Mesenteric fat pad (tissue), 1 donor: ENCODE measurements at regions not wholly inside any gene's neighbourhood (a gene's known extent, or its start where the extent isn't known, plus 50 kb on each side); places are given as distances from the start of the nearest gene placed in this dataset.
"Not testable (repeated sequence)": the region's sequence is repeated elsewhere in the genome, so short reads cannot be mapped to it uniquely, and the experiment has no call there.

Experiments
- DNase-seq: peaks from one replicate; pipeline ENCODE4 v3.0.0-alpha.2; 2020; ENCODE audit warnings: low spot score
- donor health status: DM: yes; HTN: yes; CAD: no.

DNA sequence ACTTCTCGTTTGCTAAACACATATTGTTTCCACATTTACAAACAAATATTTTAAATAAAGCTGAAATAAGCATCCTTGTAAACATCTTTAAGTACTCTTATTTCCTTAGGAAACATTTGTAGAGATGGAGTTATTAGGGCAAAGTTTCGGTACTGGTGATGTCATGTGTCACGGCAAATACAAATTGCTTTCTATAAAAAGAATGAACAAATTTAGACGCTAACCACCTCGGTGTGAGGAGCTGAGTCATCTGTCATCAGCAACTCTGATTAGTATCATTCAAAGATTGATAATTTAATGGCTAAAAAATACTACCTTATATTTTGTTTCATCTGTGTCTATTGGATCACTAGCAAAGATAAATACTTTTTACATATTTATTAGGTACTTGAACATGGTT lies 982.0 kb downstream of the VRK1 start:
- DNase-seq, result no peak

- DNase-seq, result no peak
Observed at GRCh38 chr14:97780804-97781203, 983.6 kb downstream of the VRK1 start.

DNA sequence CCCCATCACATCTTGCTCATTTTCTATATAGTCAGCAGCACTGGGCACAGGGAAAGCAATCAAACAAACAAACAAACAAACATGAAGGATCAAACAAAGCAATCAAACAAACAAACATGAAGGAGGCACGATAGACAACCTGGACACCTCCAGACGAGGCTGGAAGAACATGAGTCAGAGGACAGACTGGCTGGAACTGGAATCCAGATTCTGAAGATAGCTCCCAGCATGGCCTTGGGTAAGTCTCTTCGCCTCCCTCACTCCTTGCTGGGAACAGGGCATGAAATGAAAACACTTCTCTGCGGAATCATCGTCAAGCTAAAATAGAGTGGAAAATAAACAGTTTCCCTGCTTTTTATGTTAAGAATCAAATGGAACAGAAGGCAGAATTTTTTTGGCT lies 984.8 kb downstream of the VRK1 start:
- no peak for DNase-seq

DNA sequence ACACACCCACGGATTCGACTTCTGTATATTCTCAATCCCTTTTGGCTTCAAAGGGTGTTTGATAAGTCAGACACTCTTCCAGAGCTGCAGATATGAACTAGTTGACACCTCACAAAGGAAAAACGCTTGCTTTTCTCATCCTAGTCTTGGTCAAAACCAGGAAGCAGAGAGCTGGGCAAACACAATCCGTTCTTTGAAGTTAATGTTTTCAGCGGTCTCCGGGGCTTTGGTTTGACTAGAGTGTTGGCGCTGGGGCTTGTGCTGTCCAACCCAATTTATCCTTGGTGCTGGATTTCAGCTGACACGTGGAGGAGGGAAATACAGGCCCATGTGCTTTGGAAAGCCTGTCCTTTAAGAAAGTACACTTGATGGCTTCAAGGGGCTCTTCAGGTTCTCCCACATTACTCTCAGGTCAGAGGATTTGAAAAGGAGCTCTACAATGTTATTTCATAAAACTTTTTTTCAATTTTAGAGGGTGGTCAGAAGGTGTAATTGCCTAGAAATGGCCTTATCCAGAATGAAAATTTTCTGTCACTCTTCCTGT lies 985.8 kb downstream of the VRK1 start:
- DNase-seq, result no peak

GRCh38 chr14:97785495-97785894 lies 988.3 kb downstream of the VRK1 start:
- DNase-seq, result no peak

DNA sequence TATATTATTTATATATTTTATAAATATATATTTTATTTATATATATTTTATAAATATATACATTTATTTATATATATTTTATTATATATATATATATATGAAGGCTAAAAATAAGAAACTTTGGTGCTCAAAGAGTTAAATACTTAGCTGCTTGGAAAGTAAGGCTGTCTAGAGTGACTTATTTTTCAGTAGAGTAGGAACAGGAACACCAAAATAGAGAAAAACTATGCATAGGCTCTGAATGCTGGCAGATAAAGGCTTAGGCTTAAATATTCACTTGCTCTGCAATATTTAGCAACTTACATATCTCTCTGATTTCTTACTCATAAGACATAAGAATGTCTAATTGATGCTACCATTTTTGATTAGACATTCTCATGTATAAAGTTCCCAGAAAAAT lies 991.2 kb downstream of the VRK1 start:
- no peak for DNase-seq

GRCh38 chr14:97788846-97789526 lies 991.8 kb downstream of the VRK1 start:
- no peak for DNase-seq

- DNase-seq, result no peak
Observed at GRCh38 chr14:97791072-97791471, 993.9 kb downstream of the VRK1 start.

DNA sequence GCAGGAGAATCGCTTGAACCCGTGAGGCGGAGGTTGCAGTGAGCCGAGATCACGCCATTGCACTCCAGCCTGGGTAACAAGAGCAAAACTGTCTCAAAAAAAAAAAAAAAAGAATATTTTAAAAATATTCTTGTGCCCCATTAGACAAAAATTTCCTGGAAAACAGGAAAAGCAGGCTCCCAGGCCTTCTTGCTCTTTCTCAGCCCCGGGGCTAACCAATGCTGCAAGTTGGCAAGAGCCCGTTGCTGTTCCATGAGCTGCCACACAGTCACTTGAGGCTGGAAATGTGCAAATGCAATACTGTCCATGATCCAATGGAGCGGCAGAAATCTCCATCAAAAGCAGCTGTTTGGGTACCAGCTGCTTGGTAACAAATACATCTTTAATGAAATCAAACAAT lies 994.7 kb downstream of the VRK1 start:
- DNase-seq, result no peak

- no peak for DNase-seq
Observed at GRCh38 chr14:97796511-97796910, 999.3 kb downstream of the VRK1 start.

- DNase-seq, result no peak
Observed at GRCh38 chr14:97798176-97798575, 1001.0 kb downstream of the VRK1 start.

GRCh38 chr14:97802430-97803373 lies 1005.5 kb downstream of the VRK1 start:
- DNase-seq, result no peak

DNA sequence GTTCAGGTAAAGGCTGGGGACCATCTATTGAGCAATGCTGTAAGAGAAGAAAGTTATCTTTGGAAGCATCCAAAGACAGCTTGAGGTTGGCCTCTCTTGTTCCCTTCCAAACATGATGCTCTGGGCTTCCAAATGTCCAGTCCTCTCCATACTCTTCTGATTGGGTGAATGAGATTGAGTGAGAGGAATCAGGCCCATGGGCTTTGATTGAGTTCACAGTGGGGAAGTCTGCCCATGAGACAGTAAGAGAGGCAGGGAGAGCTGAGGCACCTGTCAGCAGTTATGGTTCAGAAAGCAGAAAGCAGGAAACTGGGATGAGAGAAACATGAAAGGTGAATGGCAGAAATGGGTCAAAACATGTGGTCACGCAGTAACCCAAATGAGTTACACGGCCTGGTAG lies 1006.9 kb downstream of the VRK1 start:
- DNase-seq, result no peak

DNA sequence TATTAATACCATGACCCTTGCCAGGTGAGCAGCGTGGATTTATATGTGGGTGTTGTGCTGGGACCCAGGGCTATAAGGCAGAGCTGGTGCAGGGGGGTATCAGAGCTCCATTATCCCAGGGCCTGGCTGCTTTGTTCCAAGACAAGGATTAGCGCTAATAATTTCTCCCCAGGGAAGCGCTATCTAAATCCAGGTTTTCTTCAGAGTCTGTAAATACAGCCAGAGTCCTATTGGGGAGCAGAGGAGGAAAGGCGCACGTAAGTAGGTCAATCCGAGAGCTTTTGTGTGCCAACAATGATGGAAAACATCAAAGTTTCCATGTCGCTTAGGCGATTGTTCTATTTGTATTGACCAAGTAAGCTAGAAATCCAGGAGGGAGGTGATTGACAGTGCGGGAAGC lies 1009.7 kb downstream of the VRK1 start:
- DNase-seq, result no peak

DNA sequence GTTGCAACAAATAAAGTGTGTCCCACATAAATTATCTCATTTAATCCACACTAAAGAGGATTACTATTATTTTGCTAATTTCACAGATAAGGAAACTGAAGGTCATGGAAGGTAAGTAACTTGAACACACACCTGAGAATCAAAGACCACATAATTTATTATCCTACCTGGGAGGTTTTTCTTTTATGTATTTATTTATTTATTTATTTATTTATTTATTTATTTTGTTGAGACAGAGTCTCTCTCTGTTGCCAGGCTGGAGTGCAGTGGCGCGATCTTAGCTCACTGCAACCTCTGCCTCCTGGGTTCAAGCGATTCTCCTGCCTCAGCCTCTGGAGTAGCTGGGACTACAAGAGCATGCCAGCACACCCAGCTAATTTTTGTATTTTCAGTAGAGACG lies 1011.4 kb downstream of the VRK1 start:
- not testable (repeated sequence) for DNase-seq

DNA sequence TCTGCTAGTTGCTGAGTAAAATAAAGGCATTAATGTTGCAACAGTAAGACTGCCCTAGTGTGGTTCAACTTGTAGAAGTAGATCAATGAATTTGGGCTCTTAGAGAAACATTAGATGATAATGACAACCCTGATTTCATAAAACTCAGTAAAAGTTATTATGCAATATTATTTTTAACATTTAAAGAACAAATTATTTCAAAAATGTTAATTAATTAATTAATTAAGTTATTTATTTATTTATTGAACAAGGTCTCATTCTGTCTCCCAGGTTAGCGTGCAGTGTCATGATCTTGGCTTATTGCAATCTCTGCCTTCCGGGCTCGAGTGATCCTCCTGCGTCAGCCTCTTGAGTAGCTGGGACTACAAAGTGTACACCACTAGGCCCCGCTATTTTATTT lies 1016.4 kb downstream of the VRK1 start:
- no peak for DNase-seq

- DNase-seq, result no peak
Observed at GRCh38 chr14:97820781-97821180, 1023.6 kb downstream of the VRK1 start.

DNA sequence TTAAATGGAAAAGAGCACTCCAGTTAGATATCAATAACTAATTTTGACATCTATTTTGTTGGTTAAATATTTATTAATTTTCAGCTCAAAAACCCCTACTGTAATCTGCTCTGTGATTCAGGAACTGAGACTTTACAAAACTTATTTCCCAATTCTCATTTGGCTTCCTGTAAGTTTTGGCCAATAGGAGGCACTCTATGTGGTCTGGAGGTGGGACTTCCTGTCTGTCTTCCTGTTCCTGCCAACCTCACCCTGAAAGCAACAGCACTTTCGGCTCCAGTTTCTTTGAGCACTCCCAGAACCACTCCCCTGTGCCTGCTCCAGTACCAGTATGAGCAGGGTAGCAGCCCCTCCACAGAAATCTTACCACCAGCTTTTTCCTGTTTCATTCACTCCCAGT lies 1027.0 kb downstream of the VRK1 start:
- no peak for DNase-seq

- no peak for DNase-seq
Observed at GRCh38 chr14:97827746-97828145, 1030.6 kb downstream of the VRK1 start.

- DNase-seq, result no peak
Observed at GRCh38 chr14:97832776-97833175, 1035.6 kb downstream of the VRK1 start.

- DNase-seq, result no peak
Observed at GRCh38 chr14:97838986-97839385, 1041.8 kb downstream of the VRK1 start.

DNA sequence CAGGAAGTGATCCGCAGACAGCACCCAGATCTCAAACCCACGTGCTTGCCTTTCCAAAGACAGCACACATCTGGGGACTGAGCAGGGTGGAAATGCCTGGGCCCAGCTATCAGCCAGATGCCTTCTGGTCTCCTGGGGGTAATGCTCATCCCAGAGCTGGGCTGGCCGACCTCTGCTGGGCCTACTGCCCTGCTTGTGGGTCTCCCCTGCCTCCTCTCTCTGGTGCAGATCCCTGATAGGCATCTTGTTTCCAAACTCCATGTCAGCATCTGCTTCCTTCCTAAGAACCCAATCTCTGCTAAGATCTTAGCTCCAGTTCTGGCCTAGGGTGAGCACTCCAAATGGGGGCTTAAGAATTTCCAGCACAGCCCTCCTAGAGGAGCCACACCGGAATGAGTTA lies 1043.0 kb downstream of the VRK1 start:
- DNase-seq, result no peak
